AG20443 (cell line): ENCODE measurements at regions not wholly inside any gene's neighbourhood (a gene's known extent, or its start where the extent isn't known, plus 50 kb on each side); places are given as distances from the start of the nearest gene placed in this dataset.
A peak's percentile ranks its signal among the peaks of the same experiment; 100 is the strongest.
"Not testable (repeated sequence)": the region's sequence is repeated elsewhere in the genome, so short reads cannot be mapped to it uniquely, and the experiment has no call there.

Experiments
- DNase-seq: peaks from one replicate; pipeline ENCODE4 v3.0.0; 2012; ENCODE audit warnings: low spot score, mixed read lengths

DNA sequence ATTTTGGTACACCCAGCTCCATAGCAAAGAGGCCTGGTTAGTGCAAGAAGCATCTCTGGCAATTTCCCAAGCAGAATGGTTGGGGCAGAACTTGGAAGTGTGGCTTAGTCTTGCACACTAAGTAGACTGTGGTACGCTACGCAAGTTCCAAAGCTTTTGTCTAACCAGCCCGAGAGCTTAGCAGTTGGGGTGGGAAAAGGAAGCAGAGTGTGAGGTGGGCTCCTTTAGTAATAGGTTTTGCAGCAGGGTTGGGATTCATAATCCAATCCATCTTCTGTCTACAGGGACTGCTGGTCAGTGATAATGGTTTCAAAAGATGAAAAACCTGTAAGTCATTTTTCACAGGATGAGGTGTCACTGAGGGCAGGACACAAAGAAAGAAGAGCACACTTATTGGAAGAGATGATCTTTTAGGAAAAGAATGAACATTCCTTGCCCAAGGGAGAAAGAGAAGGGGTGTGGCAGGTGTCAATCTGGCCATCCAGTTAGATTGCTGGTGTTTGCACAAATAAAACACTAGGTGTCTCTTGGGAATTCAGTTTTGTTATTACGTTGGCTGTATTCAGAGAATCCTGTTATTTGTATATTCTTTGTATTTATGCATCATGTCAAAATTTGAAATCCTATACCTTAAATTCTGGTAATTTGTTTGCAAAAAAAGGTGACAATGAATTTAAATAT lies 244.3 kb downstream of the GPAT3 start:
- no peak for DNase-seq

DNA sequence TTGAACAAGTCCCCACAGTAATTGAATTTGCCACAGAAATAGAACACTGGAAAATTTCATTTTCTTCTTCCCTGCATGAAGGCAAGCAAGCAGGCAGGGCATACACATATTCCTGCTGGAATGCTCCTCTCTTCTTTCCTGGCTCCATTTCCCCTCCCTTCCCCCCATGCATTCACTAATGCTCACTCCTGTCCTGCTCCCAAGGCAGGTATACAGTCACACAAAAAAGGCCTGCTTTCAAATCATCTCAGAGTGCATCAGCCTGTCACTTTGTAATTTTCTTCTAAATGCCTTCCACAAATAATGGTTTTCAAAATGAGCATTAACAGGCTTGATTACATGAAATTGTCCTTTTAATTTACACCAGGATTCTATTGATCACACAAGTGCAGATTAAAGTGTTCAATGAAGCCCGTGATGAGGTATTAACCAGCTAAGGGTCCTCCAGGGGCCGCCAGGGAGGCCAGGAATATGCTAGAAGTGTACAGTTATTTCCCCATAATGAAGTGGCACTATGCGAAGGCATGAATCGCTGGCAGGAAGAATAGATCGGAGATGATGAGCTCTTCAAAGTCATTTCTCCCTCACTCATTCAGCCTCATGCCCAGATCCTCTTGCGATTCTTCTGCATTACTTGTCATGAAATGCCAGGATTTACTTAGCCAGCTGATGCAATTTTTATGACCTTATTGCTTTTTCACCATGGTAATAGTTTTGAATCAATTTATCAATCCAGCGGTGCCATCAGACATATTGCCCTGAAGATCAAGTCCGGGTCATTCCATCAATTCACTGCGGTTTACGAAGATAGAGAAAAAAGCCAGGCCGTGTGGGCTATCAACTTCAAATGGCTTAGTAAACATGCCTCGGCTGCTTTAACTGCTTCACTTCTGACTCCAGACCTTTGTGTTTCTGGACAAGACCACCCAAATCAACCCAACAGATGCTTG lies 243.5 kb downstream of the GPAT3 start:
- no peak for DNase-seq

DNA sequence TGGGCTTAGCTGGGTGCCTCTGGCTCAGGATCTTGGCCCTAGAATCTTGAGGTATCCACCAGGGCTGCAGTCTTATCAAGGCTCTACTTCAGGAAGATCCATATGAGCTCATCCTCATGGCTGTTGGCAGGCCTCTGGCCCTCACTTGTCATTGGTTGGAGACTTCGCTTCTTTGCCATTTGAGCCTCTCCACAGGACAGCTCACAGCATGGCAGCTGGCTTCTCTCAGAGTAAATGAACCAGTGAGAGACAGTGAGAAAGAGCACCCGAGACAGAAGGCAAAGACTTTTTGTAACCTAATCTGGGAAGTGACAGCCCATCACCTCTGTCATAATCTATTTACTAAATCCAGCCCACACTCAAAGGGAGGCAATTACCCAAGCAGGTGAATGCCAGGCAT lies 236.8 kb downstream of the GPAT3 start:
- DNase-seq: no peak

DNA sequence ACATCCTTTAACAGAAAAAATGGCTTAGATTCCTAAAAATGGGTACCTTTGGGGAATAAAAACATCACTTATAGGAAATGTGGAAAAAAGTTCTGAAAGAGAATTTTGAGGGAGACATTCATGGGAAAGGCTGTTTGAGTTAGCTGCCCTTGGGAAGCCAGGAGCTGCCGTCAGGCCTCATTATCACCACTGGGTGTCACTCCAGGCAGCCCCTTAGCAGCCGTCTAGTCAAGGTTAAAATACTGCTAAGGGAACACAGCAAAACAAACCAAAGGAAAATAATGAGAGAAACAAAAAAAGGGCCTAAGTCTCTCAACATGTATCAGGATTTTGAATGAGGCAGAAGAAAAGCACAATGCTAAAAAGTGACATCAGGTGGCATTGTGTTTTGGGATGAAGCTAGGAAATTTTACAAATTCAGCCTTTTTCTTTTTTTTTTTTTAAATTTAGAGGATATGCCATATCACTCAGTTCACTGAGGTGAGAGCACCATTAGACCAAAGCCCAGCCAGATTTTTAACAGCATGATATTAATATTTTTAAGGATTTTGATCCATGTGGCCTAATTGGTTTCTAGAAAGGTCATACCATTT lies 235.3 kb downstream of the GPAT3 start:
- peak; percentile 90 for DNase-seq

DNA sequence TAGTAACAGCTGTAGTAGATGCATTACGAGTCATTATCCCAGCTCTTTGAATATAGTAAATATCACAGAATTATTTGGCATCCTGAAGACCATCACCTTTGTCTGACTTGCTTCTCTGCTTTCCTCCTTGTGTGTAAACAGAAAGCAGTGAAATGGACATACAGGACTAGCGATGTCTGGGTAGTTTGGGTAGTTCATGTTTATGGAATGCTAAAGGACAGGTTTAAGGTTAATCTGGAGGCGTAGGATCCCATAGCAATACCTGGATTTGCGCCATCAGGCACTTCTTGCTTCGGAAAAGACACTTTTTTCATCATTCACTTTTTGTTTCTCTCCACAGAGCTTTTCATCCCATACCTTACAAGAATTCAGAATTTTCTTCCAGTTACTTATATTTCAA lies 232.2 kb downstream of the GPAT3 start:
- no peak for DNase-seq

DNA sequence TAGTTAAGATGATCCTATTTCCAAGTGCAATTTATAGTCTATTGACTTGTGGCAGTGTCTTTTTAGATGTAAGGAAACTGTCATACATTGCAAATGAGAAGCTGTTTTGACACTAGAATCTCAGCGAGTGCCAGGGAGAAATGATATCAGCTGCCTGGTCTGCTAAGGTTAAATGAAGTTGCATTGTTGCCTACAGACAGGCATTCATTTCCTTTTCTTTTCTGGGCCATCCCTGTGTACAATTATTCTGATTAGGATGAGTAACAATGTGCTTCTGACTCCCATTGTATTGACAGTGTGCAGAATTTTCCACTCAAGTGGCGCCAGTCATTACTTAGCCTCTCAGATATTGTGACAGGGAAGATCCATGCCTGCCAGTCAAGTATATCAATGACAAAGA lies 231.2 kb downstream of the GPAT3 start:
- DNase-seq: no peak

GRCh38 chr4:83759611-83760010 lies 223.7 kb downstream of the GPAT3 start:
- DNase-seq: no peak

DNA sequence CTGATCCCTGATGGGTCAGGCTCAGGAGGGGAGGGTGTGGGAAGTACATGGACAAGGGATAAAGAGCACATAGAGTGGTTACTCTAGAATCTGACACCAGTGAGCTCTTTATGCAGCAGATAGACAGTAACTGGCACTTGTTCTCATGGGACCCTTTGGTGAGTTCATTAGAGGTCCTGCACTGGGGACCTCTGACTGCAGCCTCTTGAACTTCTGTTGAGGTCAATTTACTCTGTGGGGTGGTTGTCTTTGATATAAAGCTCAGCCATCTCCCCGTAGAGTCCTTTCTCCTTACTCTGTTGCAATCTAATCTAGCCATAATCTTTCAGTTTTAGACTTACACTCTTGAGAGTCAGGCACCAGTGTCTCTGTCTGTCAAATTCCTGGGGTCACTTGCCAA lies 222.4 kb downstream of the GPAT3 start:
- DNase-seq: no peak

- peak; percentile 75 for DNase-seq
Observed at GRCh38 chr4:83757121-83757621, 221.3 kb downstream of the GPAT3 start.

DNA sequence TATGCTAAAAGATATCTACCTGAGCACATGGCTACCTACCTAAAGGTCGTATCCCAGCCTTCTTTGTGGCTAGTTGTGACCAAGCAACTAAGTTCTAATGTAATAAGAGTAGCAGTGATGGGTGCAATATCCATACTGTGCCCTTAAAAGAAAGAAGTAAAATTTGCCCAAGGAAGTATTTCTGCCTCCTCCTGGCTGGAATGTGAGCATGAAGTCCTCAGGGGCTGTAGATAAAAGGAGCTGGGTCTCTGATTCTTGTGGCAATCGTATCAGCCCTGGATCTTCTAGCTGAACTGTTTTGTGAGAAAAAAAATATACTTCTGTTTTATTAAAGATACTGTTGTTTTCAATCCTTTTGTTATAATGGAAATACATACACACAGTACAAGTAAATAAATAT lies 217.4 kb downstream of the GPAT3 start:
- DNase-seq: no peak

DNA sequence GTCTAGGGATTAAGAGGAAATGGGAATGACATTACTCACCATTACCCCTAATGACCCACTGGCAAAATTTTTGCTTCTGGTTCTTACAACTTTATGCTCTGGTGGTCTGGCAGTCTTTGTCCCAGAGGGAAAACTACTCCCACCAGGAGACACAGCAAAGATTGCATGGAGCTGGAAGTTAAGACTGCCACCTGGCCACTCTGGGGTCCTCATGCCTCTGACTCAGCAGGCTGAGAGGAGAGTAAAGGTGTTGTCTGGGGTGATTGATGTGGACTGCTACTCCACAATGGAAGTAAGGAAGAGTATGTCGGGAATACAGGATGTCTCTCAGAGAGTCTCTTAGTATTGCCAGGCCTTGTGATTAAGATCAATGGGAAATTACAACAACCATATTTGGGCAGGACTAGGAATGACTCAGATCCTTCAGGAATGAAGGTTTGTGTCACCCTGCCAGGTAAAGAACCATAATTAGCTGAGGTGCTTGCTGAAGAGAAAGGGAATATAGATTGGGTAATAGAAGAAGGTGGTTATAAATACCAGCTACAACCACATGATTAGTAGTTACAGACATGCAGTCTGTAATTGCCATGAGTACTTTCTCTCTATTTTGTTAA lies 215.5 kb downstream of the GPAT3 start:
- DNase-seq: no peak

DNA sequence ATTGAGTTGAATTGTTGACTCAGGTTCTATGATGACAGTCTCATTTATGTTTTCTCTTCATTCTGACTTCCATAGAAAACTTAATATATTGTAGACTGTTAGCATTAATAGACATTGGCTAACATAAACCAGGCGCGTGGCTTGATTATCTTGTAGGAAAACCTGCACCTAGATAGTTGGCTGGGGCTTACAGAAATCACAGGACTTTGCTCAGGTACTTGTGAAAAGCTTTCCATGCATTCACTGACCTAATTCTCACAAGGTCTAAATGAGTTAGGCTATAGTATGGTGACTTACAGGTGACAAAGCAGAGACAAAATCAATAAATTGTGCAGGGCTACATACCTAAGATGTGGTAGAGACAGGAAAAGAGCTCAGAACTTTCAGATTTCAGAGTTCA lies 212.8 kb downstream of the GPAT3 start:
- DNase-seq: no peak

GRCh38 chr4:83738895-83739294 lies 203.0 kb downstream of the GPAT3 start:
- DNase-seq: no peak

DNA sequence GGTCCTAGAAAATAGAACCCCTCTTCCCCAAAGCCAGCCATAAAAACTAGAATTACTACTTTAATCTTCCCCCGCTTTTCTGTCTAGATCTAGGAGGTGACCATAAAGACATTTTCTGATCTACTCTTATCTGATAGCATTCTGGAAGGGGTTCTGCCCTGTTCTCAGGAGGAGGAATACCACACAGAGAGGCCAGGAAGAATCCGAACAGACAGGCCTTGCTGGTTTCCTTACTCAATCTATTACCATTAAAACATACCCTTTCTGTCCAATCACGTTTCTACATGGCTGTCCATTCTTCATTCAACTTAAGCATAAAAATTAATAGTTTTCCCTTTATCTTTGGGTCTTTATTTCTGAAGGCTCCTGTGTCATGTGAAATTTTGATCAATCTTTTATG lies 198.7 kb downstream of the GPAT3 start:
- DNase-seq: no peak

GRCh38 chr4:83732114-83732635 lies 196.3 kb downstream of the GPAT3 start:
- no peak for DNase-seq

GRCh38 chr4:83731609-83732008 lies 195.7 kb downstream of the GPAT3 start:
- DNase-seq: peak; percentile 12

DNA sequence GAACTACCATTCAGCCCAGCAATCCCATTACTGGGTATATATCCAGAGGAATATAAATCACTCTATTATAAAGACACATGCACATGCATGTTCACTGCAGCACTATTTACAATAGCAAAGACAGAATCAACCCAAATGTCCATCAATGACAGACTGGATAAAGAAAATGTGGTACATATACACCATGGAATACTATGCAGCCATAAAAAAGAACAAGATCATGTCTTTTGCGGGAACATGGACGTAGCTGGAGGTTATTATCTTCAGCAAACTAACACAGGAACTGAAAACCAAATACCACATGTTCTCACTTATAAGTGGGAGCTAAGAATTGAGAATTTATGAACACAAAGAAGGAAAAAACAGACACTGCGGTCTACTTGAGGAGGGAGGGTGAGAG lies 195.1 kb downstream of the GPAT3 start:
- DNase-seq: not testable (repeated sequence)

DNA sequence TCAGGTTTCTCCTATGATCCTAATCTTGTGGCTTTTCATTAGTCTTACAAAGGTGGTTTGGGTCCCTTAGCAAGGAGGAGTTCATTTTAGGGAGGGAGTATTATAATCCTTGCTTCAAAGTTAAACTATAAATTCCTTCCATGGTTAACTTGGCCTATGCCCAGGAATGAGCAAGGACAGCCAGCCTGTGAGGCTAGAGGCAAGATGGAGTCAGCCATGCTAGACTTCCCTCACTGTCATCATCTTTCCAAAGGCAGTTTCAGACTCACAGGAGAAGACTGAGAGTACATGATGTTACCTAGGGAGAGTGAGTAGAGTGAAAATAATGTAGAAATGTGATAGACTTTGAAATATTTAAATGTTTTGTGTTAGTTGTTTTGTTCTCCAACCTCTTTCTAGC lies 192.3 kb downstream of the GPAT3 start:
- no peak for DNase-seq

DNA sequence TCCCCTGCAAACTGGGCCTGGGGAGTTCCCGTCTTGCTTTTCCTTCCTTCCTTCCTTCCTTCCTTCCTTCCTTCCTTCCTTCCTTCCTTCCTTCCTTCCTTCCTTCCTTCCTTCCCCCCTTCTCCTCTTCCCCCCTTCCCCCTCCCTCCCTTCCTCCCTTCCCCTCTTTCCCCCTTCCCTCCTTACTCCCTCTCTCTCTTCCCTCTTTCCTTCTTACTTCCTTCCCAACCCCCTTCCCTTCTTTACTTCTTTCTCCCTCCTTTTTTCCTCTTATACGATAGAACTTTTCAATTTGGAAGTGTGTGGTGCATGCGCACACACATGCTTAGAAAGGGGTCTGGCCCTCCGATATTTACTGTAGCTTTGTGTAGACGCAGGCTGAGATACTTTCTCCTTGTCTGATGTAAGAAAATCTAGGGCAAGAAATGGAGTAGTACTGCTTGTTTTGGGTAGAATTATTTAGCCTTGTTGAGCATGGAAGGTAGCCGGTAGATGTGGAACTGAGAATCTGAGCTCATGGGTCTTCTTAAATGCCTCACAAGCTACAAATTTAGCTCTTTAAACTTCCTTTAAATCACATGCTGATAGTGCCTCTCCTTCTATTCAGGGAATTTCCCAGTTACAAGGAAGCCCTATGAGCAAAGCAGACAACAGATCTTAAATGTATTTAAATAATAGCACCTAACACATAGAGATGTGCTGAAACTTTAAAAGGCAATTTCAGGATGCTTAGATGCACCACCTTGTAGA lies 189.6 kb downstream of the GPAT3 start:
- no peak for DNase-seq

- DNase-seq: no peak
Observed at GRCh38 chr4:83724485-83725335, 188.8 kb downstream of the GPAT3 start.
